Activated CD4-positive, alpha-beta T cell treated with anti-CD3 and anti-CD28 coated beads for 36 hours (primary cell): ENCODE measurements at regions not wholly inside any gene's neighbourhood (a gene's known extent, or its start where the extent isn't known, plus 50 kb on each side); places are given as distances from the start of the nearest gene placed in this dataset.

ENCODE experiments used
- ATAC-seq: fragments of 200-7000 bp; cut with Tn5 transposase; one replicate; pipeline ENCODE4 v1.10.0; 2021; ENCODE audit warnings: mild to moderate bottlenecking, moderate library complexity
- CTCF ChIA-PET: fragments of 350-600 bp; sonication (Branson Sonifier 250); formaldehyde crosslinking; loops from one replicate; lab custom pipeline; 2021; ENCODE audit warnings: antibody characterized with exemption; lab: Charles Lee
- POLR2A ChIA-PET: fragments of 350-600 bp; sonication (Branson Sonifier 250); formaldehyde crosslinking; loops from one replicate; lab custom pipeline; 2021; ENCODE audit warnings: antibody characterized with exemption, inconsistent platforms; lab: Charles Lee
- DNase-seq: peaks from one replicate; pipeline ENCODE4 v3.0.0-alpha.2; 2020
- H3K27ac Mint-ChIP-seq: one replicate; pipeline ENCODE4 v1.8.0; 2021; ENCODE audit warnings: mixed read lengths
- H3K27me3 Mint-ChIP-seq: one replicate; pipeline ENCODE4 v1.8.0; 2021; ENCODE audit warnings: mixed read lengths
- H3K36me3 Mint-ChIP-seq: one replicate; pipeline ENCODE4 v1.8.0; 2021; ENCODE audit warnings: low read depth, mixed read lengths
- H3K4me1 Mint-ChIP-seq: one replicate; pipeline ENCODE4 v1.8.0; 2021; ENCODE audit warnings: mixed read lengths
- H3K4me3 Mint-ChIP-seq: one replicate; pipeline ENCODE4 v1.8.0; 2021; ENCODE audit warnings: mild to moderate bottlenecking, moderate library complexity, mixed read lengths
- H3K9me3 Mint-ChIP-seq: one replicate; pipeline ENCODE4 v1.8.0; 2021; ENCODE audit warnings: low read depth, mixed read lengths
- intact Hi-C, 2 experiments: fragments of 100-400 bp; cut with DNase I in 1 of 2; cut with micrococcal nuclease in 1 of 2; formaldehyde crosslinking; loops; one replicate each; pipeline versions ENCODE4 v1.14.2 to v1.15.1; 2022 to 2024; cut with DNase I, micrococcal nuclease

DNA sequence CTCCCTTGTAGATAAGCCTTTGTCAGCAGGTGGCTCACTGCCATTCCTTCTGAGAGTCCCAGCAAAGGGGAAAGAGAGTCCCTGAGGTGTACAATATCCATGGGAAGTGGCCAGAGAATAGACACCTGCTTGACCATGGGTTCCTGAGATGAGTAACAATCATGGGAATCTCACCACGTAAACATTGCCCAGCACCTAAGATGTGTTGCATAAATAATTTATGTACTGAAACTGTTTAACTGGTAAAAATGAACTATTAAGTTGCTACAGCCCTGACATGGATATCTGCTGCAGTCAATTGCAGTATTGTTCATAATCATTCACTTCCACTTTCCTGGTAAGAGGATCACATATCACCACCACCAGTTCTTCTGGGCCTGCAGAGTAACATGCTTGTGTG, 123.8 kb upstream of the INHBA start:
- intact Hi-C loops: no loop called here
- no peak overlapping the region for H3K4me3 Mint-ChIP-seq

DNA sequence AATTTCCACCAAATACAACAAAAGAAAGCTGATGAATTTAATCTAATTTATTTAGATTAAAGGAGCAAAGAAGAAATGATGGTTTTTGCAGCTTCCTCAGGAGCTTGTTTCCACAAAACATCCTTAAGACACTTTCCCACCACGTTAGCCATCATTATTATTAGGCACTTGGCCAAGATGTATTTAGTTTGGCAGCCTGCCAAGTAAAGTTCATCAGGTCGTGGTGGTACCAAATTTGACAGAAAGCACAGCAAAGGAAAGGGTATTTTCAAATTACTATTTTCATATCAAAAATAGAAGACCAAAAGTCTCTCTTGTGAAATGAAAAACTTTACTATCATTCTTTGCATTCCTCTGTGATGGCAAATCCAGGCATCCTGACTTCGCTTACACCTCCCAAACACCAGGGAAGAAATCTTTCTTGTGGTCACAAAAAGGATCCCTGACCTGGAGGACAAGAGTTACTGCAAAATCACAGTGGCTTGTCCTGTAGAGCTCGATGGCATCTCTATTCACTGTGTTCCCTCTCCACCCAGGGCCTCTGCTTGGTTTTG, 123.1 kb upstream of the INHBA start:
- peaks cover 8% of the 10 kb centered on the region for H3K27me3 Mint-ChIP-seq
- H3K4me1 Mint-ChIP-seq: no peaks in the 10 kb centered on the region
- H3K27ac Mint-ChIP-seq: no peak overlapping the region
- ChIA-PET CTCF (no interaction called here), POLR2A (no interaction called here)
- DNase-seq: no peak
- H3K9me3 Mint-ChIP-seq: peaks cover 2% of the 10 kb centered on the region
- intact Hi-C loops: no loop called here
- no peaks in the 10 kb centered on the region for H3K36me3 Mint-ChIP-seq
- no peak for ATAC-seq
- H3K4me3 Mint-ChIP-seq: no peak overlapping the region

More for the DNA sequence above, 123.8 kb upstream of the INHBA start:
- H3K36me3 Mint-ChIP-seq: no peaks in the 10 kb centered on the region
- H3K27me3 Mint-ChIP-seq: peaks cover 8% of the 10 kb centered on the region
- H3K27ac Mint-ChIP-seq: no peak overlapping the region
- peaks cover 6% of the 10 kb centered on the region for H3K9me3 Mint-ChIP-seq
- no peaks in the 10 kb centered on the region for H3K4me1 Mint-ChIP-seq
- ATAC-seq (no peak), DNase-seq (no peak)
- ChIA-PET POLR2A (no interaction called here), CTCF (no interaction called here)

DNA sequence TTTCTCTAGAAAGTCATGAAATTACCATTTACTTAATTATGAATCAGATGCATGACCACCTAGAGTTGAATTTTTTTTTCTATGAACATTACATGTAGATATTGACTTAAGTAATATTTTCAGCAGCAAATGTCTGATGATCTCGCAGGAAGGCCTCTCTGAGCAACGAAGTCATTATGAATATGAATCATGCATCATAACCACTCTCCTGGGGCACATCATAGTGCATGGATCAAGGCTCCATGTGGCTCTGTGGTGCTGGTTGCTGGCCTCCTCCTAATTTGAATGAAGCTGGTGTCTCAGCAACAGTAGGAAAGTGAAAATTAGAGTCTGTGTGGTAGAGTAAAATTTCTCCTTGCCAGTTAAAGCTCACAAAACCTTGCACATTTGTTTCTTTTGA, 121.4 kb upstream of the INHBA start:
- intact Hi-C loops: no loop called here
- no peaks in the 10 kb centered on the region for H3K4me1 Mint-ChIP-seq
- ChIA-PET POLR2A (no interaction called here), CTCF (no interaction called here)
- no peak overlapping the region for H3K4me3 Mint-ChIP-seq
- DNase-seq: peak; percentile 17
- peak; percentile 61 for ATAC-seq
- no peaks in the 10 kb centered on the region for H3K36me3 Mint-ChIP-seq
- peaks cover 11% of the 10 kb centered on the region for H3K27me3 Mint-ChIP-seq
- H3K9me3 Mint-ChIP-seq: peaks cover 4% of the 10 kb centered on the region
- H3K27ac Mint-ChIP-seq: no peak overlapping the region

DNA sequence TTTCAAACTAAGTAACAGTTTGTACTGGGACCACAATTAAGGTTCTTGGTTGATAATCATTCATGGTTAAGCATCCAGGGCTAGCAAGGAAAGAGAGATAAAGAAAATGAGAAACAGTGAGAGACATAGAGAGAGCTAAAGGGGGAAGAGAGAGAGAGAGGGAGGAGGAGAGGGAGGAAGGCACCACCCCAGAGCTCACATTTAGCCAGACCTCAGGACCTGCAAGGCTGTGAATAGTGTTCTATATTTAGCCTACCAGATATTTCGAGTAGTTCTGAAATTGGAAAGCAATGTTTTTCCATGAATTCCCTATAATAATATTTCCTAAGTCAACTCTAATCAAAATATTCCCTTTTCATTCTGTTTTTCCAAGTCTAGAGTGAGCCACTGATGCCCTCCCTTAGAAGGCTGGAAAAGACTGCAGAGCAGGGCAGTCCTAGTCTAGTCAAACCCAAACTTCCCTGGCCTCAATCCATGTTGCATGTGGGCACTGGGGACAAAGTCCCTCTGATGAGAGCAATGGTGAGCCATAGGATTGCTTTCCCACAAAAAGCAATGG, 119.4 kb upstream of the INHBA start:
- ChIA-PET POLR2A (no interaction called here), CTCF (interaction anchor here (0.7 to 1.2 kb wide), 2 partner anchors 9 to 1385 kb away, joined by 3 to 5 read pairs; no protein-coding TSS in a partner anchor)
- intact Hi-C loops: no loop called here
- no peak overlapping the region for H3K4me3 Mint-ChIP-seq
- no peak overlapping the region for H3K27ac Mint-ChIP-seq
- no peaks in the 10 kb centered on the region for H3K4me1 Mint-ChIP-seq
- no peak for ATAC-seq
- DNase-seq: no peak
- no peaks in the 10 kb centered on the region for H3K36me3 Mint-ChIP-seq
- peaks cover 5% of the 10 kb centered on the region for H3K9me3 Mint-ChIP-seq
- H3K27me3 Mint-ChIP-seq: peaks cover 13% of the 10 kb centered on the region

DNA sequence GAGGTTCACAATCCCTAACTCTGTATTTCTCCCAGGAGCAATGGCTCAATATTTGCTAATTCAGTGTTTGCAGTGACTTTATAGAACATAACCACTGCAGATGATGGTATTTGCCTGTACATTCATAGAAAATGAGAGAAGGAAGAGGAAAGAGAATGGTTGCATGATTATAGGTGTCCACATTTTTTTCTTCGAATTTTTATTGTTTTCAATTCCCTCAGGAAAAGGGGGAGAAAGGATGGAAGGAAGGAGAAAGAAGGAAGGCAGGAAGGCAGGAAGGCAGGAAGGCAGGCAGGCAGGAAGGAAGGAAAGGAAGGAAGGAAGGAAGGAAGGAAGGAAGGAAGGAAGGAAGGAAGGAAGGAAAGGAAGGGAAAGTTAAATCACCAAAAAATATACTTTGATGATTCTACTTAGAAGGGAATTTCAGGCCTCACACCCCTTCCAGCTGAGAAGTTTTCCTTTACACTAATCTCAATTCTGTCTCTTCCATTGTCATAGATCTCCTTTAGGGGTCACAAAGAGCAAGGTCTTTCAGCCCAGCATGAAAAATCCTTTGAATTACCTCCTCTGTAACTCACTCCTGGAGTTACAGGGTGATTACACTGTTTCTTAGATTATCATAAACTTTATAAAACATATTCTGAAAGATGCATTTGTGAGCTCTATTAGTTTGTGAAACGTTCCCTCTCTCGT, 118.8 kb upstream of the INHBA start:
- intact Hi-C loops: no loop called here
- ChIA-PET POLR2A (no interaction called here), CTCF (interaction anchor here (1.2 kb wide), 1 partner anchor 8 kb away, joined by 5 read pairs; no protein-coding TSS in a partner anchor)
- Mint-ChIP-seq H3K4me3 (no peak overlapping the region), H3K36me3 (no peaks in the 10 kb centered on the region), H3K27me3 (peaks cover 11% of the 10 kb centered on the region), H3K9me3 (peaks cover 5% of the 10 kb centered on the region), H3K4me1 (no peaks in the 10 kb centered on the region), H3K27ac (no peak overlapping the region)
- ATAC-seq (no peak), DNase-seq (no peak)

DNA sequence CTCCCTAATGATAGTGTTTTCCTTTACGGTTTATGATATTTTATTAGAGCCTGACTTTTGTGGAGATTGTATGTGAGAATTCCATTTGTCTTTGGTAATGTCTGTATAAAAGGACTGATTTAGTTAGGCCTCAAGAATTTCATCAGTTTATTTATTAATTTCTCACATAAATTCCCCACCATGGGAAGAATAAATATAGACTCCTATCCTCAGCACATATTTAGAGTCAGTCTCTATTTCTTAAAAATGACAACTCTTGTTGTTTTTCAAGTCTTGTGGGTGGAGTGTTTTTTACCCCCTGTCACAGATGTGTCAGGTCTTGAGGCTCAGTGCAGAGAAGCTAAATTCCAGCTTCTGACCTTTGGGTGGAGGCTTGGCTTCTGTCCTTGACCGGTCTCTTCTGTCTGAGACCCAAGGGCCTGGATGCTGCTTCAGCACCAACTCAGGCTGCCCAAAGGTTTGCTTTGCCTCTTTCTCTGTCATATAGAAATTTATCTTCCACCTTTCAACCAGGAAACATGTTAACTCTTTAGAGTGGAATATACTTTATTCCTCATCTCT, 117.3 kb upstream of the INHBA start:
- no peak overlapping the region for H3K27ac Mint-ChIP-seq
- ATAC-seq (no peak), DNase-seq (no peak)
- intact Hi-C loops: no loop called here
- H3K4me3 Mint-ChIP-seq: no peak overlapping the region
- POLR2A ChIA-PET: interaction anchor here (0.7 kb wide), 1 partner anchor 115 kb away, joined by 7 read pairs; no protein-coding TSS in a partner anchor
- CTCF ChIA-PET: no interaction called here
- peaks cover 5% of the 10 kb centered on the region for H3K9me3 Mint-ChIP-seq
- H3K36me3 Mint-ChIP-seq: no peaks in the 10 kb centered on the region
- H3K27me3 Mint-ChIP-seq: peaks cover 13% of the 10 kb centered on the region
- peaks cover 4% of the 10 kb centered on the region for H3K4me1 Mint-ChIP-seq

DNA sequence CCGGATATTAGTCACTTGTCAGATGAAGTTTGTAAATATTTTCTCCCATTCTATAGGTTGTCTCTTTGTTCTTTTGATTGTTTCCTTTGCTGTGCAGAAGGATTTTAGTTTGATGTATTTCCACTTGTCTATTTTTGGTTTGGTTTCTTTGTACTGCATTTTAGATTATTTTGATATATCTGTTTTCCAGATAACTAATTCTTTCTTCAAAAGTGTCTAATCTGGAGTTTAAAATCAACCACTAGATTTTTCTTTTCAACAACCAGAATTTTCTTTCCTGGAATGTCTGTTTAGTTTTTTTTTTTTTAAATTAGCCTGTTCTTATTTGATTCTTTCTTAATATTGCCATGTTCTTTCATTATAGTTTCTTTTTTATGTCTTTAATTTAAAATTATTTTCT, 116.8 kb upstream of the INHBA start:
- Mint-ChIP-seq H3K27me3 (peaks cover 18% of the 10 kb centered on the region), H3K27ac (no peak overlapping the region), H3K4me3 (no peak overlapping the region), H3K9me3 (peaks cover 5% of the 10 kb centered on the region), H3K4me1 (peaks cover 4% of the 10 kb centered on the region), H3K36me3 (no peaks in the 10 kb centered on the region)
- ATAC-seq (no peak), DNase-seq (no peak)
- ChIA-PET POLR2A (interaction anchor here (0.7 kb wide), 1 partner anchor 115 kb away, joined by 7 read pairs; no protein-coding TSS in a partner anchor), CTCF (no interaction called here)
- intact Hi-C loops: no loop called here

DNA sequence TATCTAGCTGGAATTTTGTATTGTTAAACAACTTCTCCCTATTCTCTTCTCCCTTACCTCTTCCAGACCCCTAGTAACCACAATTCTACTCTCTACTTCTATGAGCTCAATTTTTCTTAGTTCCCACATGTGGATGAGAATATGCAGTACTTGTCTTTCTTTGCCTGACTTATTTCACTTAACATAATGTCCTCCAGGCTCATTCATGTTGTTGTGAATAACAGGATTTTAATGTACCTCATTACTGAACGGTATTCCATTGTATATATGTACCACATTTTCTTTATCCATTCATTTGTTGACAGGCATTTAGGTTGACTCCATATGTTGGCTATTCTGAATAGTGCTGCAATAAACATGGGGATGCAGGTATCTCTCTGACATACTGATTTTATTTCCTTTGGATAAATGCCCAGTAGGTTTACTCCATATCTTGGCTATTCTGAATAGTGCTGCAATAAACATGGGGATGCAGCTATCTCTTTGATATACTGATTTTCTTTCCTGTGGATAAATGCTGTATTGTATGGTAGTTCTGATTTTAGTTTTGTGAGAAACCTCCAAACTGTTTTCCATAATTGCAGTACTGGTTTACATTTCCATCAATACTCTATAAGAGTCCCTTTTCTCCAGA, 116.0 kb upstream of the INHBA start:
- Mint-ChIP-seq H3K9me3 (peaks cover 5% of the 10 kb centered on the region), H3K4me1 (peaks cover 4% of the 10 kb centered on the region), H3K27me3 (peaks cover 19% of the 10 kb centered on the region), H3K4me3 (no peak overlapping the region), H3K27ac (no peak overlapping the region), H3K36me3 (no peaks in the 10 kb centered on the region)
- DNase-seq: no peak
- POLR2A ChIA-PET: interaction anchor here (0.6 kb wide), 1 partner anchor 1297 kb away, joined by 3 read pairs; no protein-coding TSS in a partner anchor
- ATAC-seq: no peak
- intact Hi-C loops: no loop called here
- CTCF ChIA-PET: no interaction called here

DNA sequence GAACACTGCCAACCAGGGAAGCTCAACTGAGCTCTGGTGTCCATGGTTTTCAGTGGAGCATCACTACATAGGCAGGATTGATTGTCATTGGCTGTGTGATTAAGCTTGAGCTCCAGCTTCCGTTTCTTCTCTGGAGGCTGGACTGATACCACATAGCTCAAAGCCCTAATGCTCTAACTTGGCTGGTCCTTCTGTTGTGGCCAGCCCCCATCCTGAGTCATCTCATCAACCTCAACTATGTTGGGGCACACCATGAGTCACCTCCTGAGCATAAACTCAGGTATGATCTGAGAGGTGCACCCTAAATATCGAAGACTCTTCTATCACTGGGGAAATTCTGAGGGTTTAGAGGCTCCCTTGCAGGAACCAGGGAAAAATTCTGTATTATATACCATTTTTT, 114.5 kb upstream of the INHBA start:
- CTCF ChIA-PET: interaction anchor here (0.6 kb wide), 1 partner anchor 73 kb away, joined by 3 read pairs; no protein-coding TSS in a partner anchor
- peak; percentile 76 for ATAC-seq
- DNase-seq: peak; percentile 15
- Mint-ChIP-seq H3K9me3 (peaks cover 5% of the 10 kb centered on the region), H3K36me3 (no peaks in the 10 kb centered on the region), H3K27ac (no peak overlapping the region), H3K4me3 (no peak overlapping the region), H3K4me1 (peaks cover 4% of the 10 kb centered on the region), H3K27me3 (peaks cover 19% of the 10 kb centered on the region)
- intact Hi-C loops: no loop called here
- POLR2A ChIA-PET: no interaction called here

DNA sequence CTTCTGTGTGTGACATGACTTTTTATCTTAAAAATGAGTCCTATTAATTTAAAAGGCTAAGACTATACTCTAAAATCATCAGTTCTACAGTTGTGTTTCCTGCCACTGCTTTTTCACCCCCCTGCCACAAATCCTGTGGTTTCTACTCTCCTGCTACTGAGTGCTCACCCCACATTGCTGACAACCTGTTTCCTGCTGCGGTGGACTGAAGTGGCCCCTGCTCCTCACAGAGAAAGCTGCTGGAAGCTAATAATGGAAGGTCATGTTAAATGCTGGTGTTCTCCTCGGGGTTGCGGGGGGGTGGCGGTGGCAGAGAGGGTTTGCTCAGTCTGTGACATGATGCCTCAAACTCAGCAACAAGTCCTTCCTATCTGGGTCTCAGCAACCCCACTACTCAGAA, 113.2 kb upstream of the INHBA start:
- peaks cover 20% of the 10 kb centered on the region for H3K27me3 Mint-ChIP-seq
- POLR2A ChIA-PET: no interaction called here
- CTCF ChIA-PET: no interaction called here
- H3K4me3 Mint-ChIP-seq: no peak overlapping the region
- H3K9me3 Mint-ChIP-seq: peaks cover 5% of the 10 kb centered on the region
- DNase-seq (peak; percentile 8), ATAC-seq (no peak)
- H3K36me3 Mint-ChIP-seq: no peaks in the 10 kb centered on the region
- H3K4me1 Mint-ChIP-seq: peaks cover 4% of the 10 kb centered on the region
- H3K27ac Mint-ChIP-seq: no peak overlapping the region
- intact Hi-C loops: no loop called here

DNA sequence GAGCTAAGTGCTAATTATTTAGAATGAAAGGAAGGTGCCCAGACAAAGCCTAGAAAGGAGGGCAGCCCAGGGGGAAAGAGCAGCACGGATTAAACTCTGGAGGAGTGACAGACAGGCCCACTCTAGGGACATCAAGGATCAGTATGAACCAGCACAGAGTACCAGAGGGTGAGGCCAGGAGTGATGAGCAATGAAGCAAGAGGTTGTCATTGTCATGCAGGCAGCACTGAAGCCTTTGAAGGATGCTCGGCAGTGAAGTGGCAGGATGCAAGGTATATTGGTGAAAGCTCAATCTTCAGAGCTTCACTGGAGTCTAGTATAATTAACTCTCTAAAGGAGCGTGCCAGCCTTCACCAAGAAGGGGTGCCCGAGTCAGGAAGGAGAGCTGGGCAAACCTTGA, 112.0 kb upstream of the INHBA start:
- no peak for ATAC-seq
- Mint-ChIP-seq H3K9me3 (peaks cover 5% of the 10 kb centered on the region), H3K27ac (no peak overlapping the region), H3K36me3 (no peaks in the 10 kb centered on the region), H3K27me3 (peaks cover 20% of the 10 kb centered on the region), H3K4me3 (no peak overlapping the region), H3K4me1 (peaks cover 4% of the 10 kb centered on the region)
- CTCF ChIA-PET: no interaction called here
- intact Hi-C loops: no loop called here
- POLR2A ChIA-PET: no interaction called here
- no peak for DNase-seq
